SK-N-SH (cell line): ENCODE measurements at regions not wholly inside any gene's neighbourhood (a gene's known extent, or its start where the extent isn't known, plus 50 kb on each side); places are given as distances from the start of the nearest gene placed in this dataset.

Experiments
- CTCF ChIA-PET: fragments of 300-600, 350-600 bp; formaldehyde crosslinking; extraction: SDS; loops from one replicate; lab custom pipeline; 2021; lab: Yijun Ruan, JAX
- POLR2A ChIA-PET: fragments of 350-600 bp; sonication (Branson Sonifier 250); formaldehyde crosslinking; extraction: SDS; loops from one replicate; lab custom pipeline; 2020; ENCODE audit warnings: antibody characterized with exemption, inconsistent platforms; lab: Yijun Ruan, JAX
- DNase-seq: peaks from one replicate; pipeline ENCODE4 v3.0.0; 2012
- H2AFZ ChIP-seq: fragments of 200-600 bp; sonication (generic); 2 replicates; pipeline ENCODE4 v1.8.1; 2016; ENCODE audit warnings: antibody characterized with exemption, mild to moderate bottlenecking, low read depth
- H3F3A ChIP-seq: fragments of 200-600 bp; sonication (generic); replicated peaks from 2 replicates; pipeline ENCODE3; 2016; ENCODE audit warnings: antibody characterized with exemption, mild to moderate bottlenecking; ENCODE audit not compliant: insufficient read depth
- H3K27ac ChIP-seq, 2 experiments: fragments of 200-500 bp in 1 of 2; fragments of 200-600 bp in 1 of 2; sonication (Bioruptor generic) in 1 of 2; sonication (generic), shearing (Covaris generic) in 1 of 2; 2 replicates each; pipeline versions ENCODE4 v1.5.1 to v1.6.1; 2014 to 2016; ENCODE audit warnings: low read depth in 2 of 2, inconsistent platforms in 1 of 2, low read length in 1 of 2, mild to moderate bottlenecking in 1 of 2, mixed read lengths in 1 of 2
- H3K27me3 ChIP-seq: fragments of 200-600 bp; sonication (generic), shearing (Covaris generic); 2 replicates; pipeline ENCODE4 v1.6.1; 2016; ENCODE audit warnings: mixed run types; ENCODE audit not compliant: insufficient read depth
- H3K36me3 ChIP-seq, 2 experiments: fragments of 200-500 bp in 1 of 2; fragments of 200-600 bp in 1 of 2; sonication (Bioruptor generic) in 1 of 2; sonication (generic) in 1 of 2; replicated peaks in 1 of 2; 2 replicates each; pipeline versions ENCODE3 to v1.5.1; 2014 to 2016; ENCODE audit warnings: low read length in 1 of 2, mild to moderate bottlenecking in 1 of 2; ENCODE audit not compliant: insufficient read depth in 2 of 2, control insufficient read depth in 1 of 2
- H3K4me1 ChIP-seq, 2 experiments: fragments of 200-500 bp in 1 of 2; fragments of 200-600 bp in 1 of 2; sonication (Bioruptor generic) in 1 of 2; sonication (generic), shearing (Covaris generic) in 1 of 2; 2 replicates each; pipeline versions ENCODE4 v1.5.1 to v1.6.1; 2014 to 2016; ENCODE audit warnings: low read depth in 1 of 2, low read length in 1 of 2, mixed run types in 1 of 2; ENCODE audit not compliant: insufficient read depth in 2 of 2, control insufficient read depth in 1 of 2
- H3K4me2 ChIP-seq: fragments of 200-600 bp; sonication (generic), shearing (Covaris generic); 2 replicates; pipeline ENCODE4 v1.6.1; 2017; ENCODE audit warnings: mixed run types
- H3K4me3 ChIP-seq, 2 experiments: fragments of 200-500 bp in 1 of 2; fragments of 200-600 bp in 1 of 2; sonication (Bioruptor generic) in 1 of 2; sonication (generic), shearing (Covaris generic) in 1 of 2; 2 replicates each; pipeline versions ENCODE4 v1.5.1 to v1.8.1; 2014 to 2016; ENCODE audit warnings: low read depth in 2 of 2, inconsistent platforms in 1 of 2, low read length in 1 of 2, mild to moderate bottlenecking in 1 of 2, mixed read lengths in 1 of 2, moderate library complexity in 1 of 2
- H3K79me2 ChIP-seq: fragments of 200-600 bp; sonication (generic); 2 replicates; pipeline ENCODE4 v1.8.1; 2017; ENCODE audit warnings: mild to moderate bottlenecking; ENCODE audit not compliant: insufficient read depth
- H3K9ac ChIP-seq: fragments of 200-600 bp; sonication (generic); 2 replicates; pipeline ENCODE4 v1.6.1; 2017; ENCODE audit warnings: mixed run types
- H3K9me2 ChIP-seq: fragments of 200-600 bp; sonication (generic); 2 replicates; pipeline ENCODE4 v1.6.1; 2017; ENCODE audit warnings: mixed run types
- H3K9me3 ChIP-seq: fragments of 200-600 bp; sonication (generic); 2 replicates; pipeline ENCODE4 v1.6.1; 2017; ENCODE audit warnings: mixed run types, mild to moderate bottlenecking, moderate library complexity
- H4K20me1 ChIP-seq: fragments of 200-600 bp; sonication (generic); 2 replicates; pipeline ENCODE4 v1.6.1; 2017; ENCODE audit warnings: mild to moderate bottlenecking, mixed run types; ENCODE audit not compliant: insufficient read depth
- EZH2phosphoT487 ChIP-seq: fragments of 200-600 bp; sonication (generic); IDR thresholded peaks from 2 replicates; pipeline ENCODE4 v1.6.1; 2017; ENCODE audit warnings: low read depth, mixed run types, mild to moderate bottlenecking, antibody characterized with exemption, moderate library complexity, borderline replicate concordance
- FOXJ3 ChIP-seq: sonication (generic); formaldehyde crosslinking; IDR thresholded peaks from 2 replicates; pipeline ENCODE4 v1.5.1; 2020; ENCODE audit warnings: mild to moderate bottlenecking, missing genetic modification reagents
- GABPA ChIP-seq: IDR thresholded peaks from 2 replicates; pipeline ENCODE4 v1.4.0; 2012; ENCODE audit warnings: low read depth, mild to moderate bottlenecking
- GATA2 ChIP-seq: sonication (generic); formaldehyde crosslinking; IDR thresholded peaks from 2 replicates; pipeline ENCODE4 v1.5.0; 2020; ENCODE audit warnings: mild to moderate bottlenecking, missing genetic modification reagents
- MAX ChIP-seq: IDR thresholded peaks from 2 replicates; pipeline ENCODE4 v1.4.0; 2012; ENCODE audit warnings: low read depth
- MEF2A ChIP-seq: IDR thresholded peaks from 2 replicates; pipeline ENCODE4 v1.4.0; 2012; ENCODE audit warnings: low read depth, borderline replicate concordance
- MXI1 ChIP-seq: IDR thresholded peaks from 2 replicates; pipeline ENCODE4 v1.6.1; 2012; ENCODE audit warnings: mild to moderate bottlenecking, low read depth, low read length, improper control_type of control experiment
- NFIC ChIP-seq: IDR thresholded peaks from 2 replicates; pipeline ENCODE4 v1.4.0; 2012; ENCODE audit warnings: borderline replicate concordance
- NRF1 ChIP-seq: IDR thresholded peaks from 2 replicates; pipeline ENCODE4 v1.6.1; 2012; ENCODE audit warnings: low read depth, mild to moderate bottlenecking, low read length
- PBX3 ChIP-seq: IDR thresholded peaks from 2 replicates; pipeline ENCODE4; 2012
- RAD21 ChIP-seq: IDR thresholded peaks from 2 replicates; pipeline ENCODE4 v1.6.1; 2012; ENCODE audit warnings: mild to moderate bottlenecking, low read length
- RCOR1 ChIP-seq: fragments of 150-350 bp; IDR thresholded peaks from 2 replicates; pipeline ENCODE4 v1.6.1; 2017; ENCODE audit warnings: antibody characterized with exemption, low read length
- REST ChIP-seq: IDR thresholded peaks from 2 replicates; pipeline ENCODE4 v1.6.1; 2012; ENCODE audit warnings: mild to moderate bottlenecking, low read depth, low read length, moderate library complexity
- RFX5 ChIP-seq: IDR thresholded peaks from 2 replicates; pipeline ENCODE4 v1.6.1; 2012; ENCODE audit warnings: mild to moderate bottlenecking, improper control_type of control experiment, low read length
- RXRA ChIP-seq: IDR thresholded peaks from 2 replicates; pipeline ENCODE4 v1.4.0; 2012; ENCODE audit warnings: low read depth, mild to moderate bottlenecking, borderline replicate concordance
- SMC3 ChIP-seq: IDR thresholded peaks from 2 replicates; pipeline ENCODE4 v1.6.1; 2012; ENCODE audit warnings: low read depth, low read length, improper control_type of control experiment
- TCF12 ChIP-seq: IDR thresholded peaks from 2 replicates; pipeline ENCODE4 v1.4.0; 2012
- USF2 ChIP-seq: fragments of 150-350 bp; IDR thresholded peaks from 2 replicates; pipeline ENCODE4 v1.6.1; 2017; ENCODE audit warnings: antibody characterized with exemption, low read length, low read depth, borderline replicate concordance
- YY1 ChIP-seq: IDR thresholded peaks from 2 replicates; pipeline ENCODE4 v1.4.0; 2012; ENCODE audit warnings: low read depth, mild to moderate bottlenecking
- ZBTB33 ChIP-seq: IDR thresholded peaks from 2 replicates; pipeline ENCODE4 v1.4.0; 2012; ENCODE audit warnings: low read depth, borderline replicate concordance
- WGBS: methylation state at CpG from one replicate; pipeline ENCODE4 v1.1.6; 2017; ENCODE audit warnings: low lambda C conversion rate; 5-methylcytosine and 5-hydroxymethylcytosine counted together

GRCh38 chr7:9711259-9711918 lies 1262.3 kb upstream of the PHF14 start:
- Histone ChIP-seq H3K79me2 (no peaks in the 10 kb centered on the region), H3K27me3 (no peaks in the 10 kb centered on the region), H4K20me1 (no peaks in the 10 kb centered on the region), H3K27ac (no peak overlapping the region), H3K4me1 (no peaks in the 10 kb centered on the region; a peak in 1 of 4 replicates), H3K36me3 (no peaks in the 10 kb centered on the region), H2AFZ (no peak overlapping the region), H3F3A (no peaks in the 10 kb centered on the region), H3K4me3 (no peak overlapping the region), H3K9ac (no peak overlapping the region), H3K9me2 (no peaks in the 10 kb centered on the region), H3K9me3 (peaks cover 17% of the 10 kb centered on the region; the same call in 1 of the 2 replicates), H3K4me2 (no peak overlapping the region)
- CTCF ChIA-PET, result interaction anchor here (0.9 kb wide), 1 partner anchor 10 kb away, joined by 3 read pairs; no protein-coding TSS in a partner anchor
- POLR2A ChIA-PET, result no interaction called here
- TF ChIP-seq NFIC (no peak), TCF12 (no peak), SMC3 (no peak), GATA2 (CRISPR knock-in tag) (no peak)
- DNase-seq, result no peak
- 47% methylated on average over 3 of the region's 3 CpGs for WGBS

GRCh38 chr7:9718071-9718661 lies 1255.5 kb upstream of the PHF14 start:
- ChIA-PET CTCF (no interaction called here), POLR2A (no interaction called here)
- Histone ChIP-seq H3K4me1 (no peaks in the 10 kb centered on the region), H4K20me1 (no peaks in the 10 kb centered on the region), H3K4me3 (no peak overlapping the region), H3K9ac (no peak overlapping the region), H3K27me3 (no peaks in the 10 kb centered on the region), H3K36me3 (no peaks in the 10 kb centered on the region), H3K9me2 (no peaks in the 10 kb centered on the region), H3K4me2 (no peak overlapping the region), H3F3A (no peaks in the 10 kb centered on the region), H3K27ac (no peak overlapping the region), H3K79me2 (no peaks in the 10 kb centered on the region), H3K9me3 (0 out of 2 replicates have a peak, but pooled peaks cover 5% of the 10 kb centered on the region), H2AFZ (no peak overlapping the region)
- no peak for DNase-seq
- no peak for TF ChIP-seq EZH2phosphoT487
- no peak for TF ChIP-seq YY1
- TF ChIP-seq RCOR1, result no peak
- no peak for TF ChIP-seq RFX5
- TF ChIP-seq MAX, result no peak
- no peak for TF ChIP-seq FOXJ3 (CRISPR knock-in tag)
- TF ChIP-seq RXRA, result no peak
- no peak for TF ChIP-seq MXI1
- TF ChIP-seq REST, result no peak
- TF ChIP-seq MEF2A, result no peak
- no peak for TF ChIP-seq GABPA
- TF ChIP-seq NRF1, result no peak
- TF ChIP-seq RAD21, result no peak
- TF ChIP-seq ZBTB33, result no peak
- TF ChIP-seq PBX3, result no peak
- no peak for TF ChIP-seq USF2
